ENCODE measurements at regions not wholly inside any gene's neighbourhood (a gene's known extent, or its start where the extent isn't known, plus 50 kb on each side); places are given as distances from the start of the nearest gene placed in this dataset.
"Not testable (repeated sequence)": the region's sequence is repeated elsewhere in the genome, so short reads cannot be mapped to it uniquely, and the experiment has no call there.

- no peak for DNase-seq
Observed at GRCh38 chr3:161925749-161926360, 429.2 kb downstream of the OTOL1 start.

- DNase-seq: no peak
Observed at GRCh38 chr3:161927131-161927530, 430.5 kb downstream of the OTOL1 start.

- no peak for DNase-seq
Observed at GRCh38 chr3:161939918-161940620, 443.5 kb downstream of the OTOL1 start.

- DNase-seq: no peak
Observed at GRCh38 chr3:161940621-161940965, 444.0 kb downstream of the OTOL1 start.

DNA sequence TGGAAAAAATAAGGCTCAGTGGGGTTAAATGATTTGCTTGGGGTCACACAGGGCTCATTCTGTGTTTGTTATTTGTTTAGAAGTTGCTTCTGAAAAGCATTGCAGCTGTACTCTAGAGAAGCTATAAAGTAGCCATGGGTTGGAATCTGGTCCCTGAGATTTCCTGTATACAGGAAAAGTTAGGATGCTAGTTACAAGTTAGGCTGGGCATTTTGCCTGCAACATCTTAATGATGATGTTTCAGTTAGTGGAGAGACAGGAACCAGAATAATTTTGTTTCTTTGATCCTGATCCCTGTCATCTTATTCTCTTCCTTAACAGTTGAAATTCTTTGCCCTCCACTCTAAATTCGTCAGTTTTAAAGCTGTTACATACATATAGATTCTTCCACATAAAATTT lies 445.3 kb downstream of the OTOL1 start:
- no peak for DNase-seq

GRCh38 chr3:161943801-161944345 lies 447.3 kb downstream of the OTOL1 start:
- DNase-seq: not testable (repeated sequence)

GRCh38 chr3:161946443-161946960 lies 449.9 kb downstream of the OTOL1 start:
- DNase-seq: peak; percentile 16

DNA sequence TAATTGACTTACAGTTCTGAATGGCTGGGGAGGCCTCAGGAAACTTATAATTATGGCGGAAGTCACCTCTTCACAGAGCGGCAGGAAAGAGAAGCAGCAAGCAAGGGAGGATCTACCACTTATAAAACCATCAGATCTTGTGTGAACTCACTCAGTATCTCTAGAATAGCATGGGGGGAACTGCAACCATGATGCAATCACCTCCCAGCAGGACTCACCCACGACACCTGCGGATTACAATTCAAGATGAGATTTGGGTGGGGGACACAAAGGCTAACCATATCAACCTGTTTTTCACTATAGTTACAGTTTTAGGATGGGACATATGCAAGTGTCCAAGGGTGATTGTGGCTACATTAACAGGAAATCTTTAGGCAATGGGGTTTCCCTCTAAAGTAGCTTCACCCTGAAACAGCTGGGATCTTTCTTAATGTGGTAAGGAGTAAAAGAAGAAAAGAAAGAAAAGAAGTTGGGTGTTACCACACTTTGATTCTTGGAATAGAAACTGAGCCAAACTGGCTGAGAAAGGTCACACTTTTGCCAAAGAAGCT lies 453.8 kb downstream of the OTOL1 start:
- DNase-seq: no peak

DNA sequence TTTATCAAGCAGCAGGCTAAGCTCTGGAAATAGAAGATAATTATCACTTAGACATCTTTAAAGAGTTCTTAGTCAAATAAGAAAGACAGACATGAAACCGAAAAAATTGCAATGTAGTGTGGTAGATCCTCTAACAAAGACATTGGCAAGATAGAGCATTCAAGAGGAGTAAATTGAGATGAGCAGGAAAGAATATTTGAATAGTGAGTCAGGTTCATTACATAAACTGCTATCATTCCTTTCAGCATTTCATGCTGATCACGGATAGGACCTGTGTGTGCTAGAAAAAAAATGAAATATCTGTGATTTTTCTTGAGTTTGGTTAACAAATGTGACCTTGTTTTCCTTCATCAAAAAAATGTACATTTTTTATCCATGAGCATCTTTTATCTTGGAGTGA lies 460.9 kb downstream of the OTOL1 start:
- no peak for DNase-seq

GRCh38 chr3:161964857-161965256 lies 468.2 kb downstream of the OTOL1 start:
- DNase-seq: no peak

DNA sequence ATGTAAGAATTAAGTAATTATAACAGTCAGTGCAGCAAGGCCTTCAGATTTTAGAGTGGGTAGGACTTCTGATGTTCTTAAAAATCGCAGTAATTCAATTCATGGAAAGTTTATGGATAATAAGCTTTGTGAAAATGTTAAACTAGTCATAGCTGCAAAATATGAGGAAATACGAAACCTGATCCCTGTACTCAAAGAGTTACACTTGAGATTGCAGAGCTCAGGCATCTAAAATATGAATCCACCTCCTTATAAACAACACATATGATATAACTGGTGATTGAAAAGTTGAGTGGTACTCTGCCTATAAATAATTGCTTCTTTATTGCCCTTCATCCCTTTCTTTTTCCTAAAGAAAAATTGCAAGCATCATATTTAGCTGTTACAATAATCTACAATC lies 473.3 kb downstream of the OTOL1 start:
- DNase-seq: no peak

GRCh38 chr3:161975201-161975600 lies 478.6 kb downstream of the OTOL1 start:
- DNase-seq: no peak

GRCh38 chr3:161977063-161977462 lies 480.5 kb downstream of the OTOL1 start:
- no peak for DNase-seq

DNA sequence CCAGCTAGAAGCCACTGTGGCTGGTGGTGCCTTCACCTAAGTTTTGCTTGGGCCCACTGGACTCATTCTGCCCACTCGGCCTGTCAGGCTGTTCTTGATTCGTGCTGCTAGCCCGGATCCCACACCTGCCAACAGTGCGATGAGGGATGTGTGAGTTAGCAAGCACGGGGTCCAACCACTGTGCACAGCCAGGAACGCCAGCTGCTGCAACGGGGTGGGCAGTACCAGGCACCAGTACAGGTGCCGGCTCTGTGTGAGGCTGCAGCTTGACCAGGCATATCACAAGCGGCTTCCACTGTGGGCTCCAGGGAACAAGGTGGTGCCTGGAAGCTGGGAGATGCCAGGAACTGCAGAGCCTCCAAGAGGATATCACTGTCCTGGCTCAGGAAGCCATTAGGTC lies 481.2 kb downstream of the OTOL1 start:
- DNase-seq: no peak

GRCh38 chr3:161987933-161988332 lies 491.3 kb downstream of the OTOL1 start:
- DNase-seq: no peak

DNA sequence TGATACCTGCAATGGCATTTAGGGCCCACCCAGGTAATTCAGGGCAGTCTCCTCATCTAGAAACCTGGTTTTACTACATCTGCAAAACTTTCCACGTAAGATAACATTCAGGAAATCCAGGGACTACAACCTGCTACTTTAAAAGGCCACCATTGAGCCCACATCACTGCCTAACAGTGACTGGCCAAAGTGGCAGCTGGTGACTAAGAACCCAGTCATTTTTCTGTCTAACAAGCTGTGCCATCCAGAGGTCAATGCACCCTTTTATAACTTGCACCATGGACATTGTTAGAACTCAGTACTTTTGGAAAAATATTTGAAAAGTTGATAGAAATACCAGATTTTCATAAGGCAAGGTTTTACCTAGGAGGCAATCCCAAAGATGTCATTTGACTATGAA lies 492.4 kb downstream of the OTOL1 start:
- DNase-seq: no peak

GRCh38 chr3:161990036-161990435 lies 493.4 kb downstream of the OTOL1 start:
- DNase-seq: no peak

GRCh38 chr3:161991901-161992540 lies 495.4 kb downstream of the OTOL1 start:
- DNase-seq: no peak

DNA sequence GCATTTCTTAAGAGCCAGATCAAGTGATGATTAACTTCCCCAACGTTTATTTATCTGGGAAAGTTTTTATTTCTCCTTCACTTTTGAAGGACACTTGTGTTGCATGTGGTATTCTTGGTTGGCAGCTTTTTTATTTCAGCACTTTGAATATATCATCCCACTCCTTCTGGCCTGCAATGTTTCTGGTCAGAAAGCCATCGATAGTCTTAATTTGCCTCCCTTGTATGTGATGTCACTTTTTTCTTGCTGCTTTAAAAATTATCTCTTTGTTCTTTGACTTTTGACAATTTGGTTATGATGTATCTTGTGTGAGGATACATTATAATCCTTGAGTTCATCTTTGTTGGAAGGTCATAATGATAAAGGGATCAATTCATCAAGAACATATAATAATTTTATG lies 503.2 kb downstream of the OTOL1 start:
- DNase-seq: no peak

DNA sequence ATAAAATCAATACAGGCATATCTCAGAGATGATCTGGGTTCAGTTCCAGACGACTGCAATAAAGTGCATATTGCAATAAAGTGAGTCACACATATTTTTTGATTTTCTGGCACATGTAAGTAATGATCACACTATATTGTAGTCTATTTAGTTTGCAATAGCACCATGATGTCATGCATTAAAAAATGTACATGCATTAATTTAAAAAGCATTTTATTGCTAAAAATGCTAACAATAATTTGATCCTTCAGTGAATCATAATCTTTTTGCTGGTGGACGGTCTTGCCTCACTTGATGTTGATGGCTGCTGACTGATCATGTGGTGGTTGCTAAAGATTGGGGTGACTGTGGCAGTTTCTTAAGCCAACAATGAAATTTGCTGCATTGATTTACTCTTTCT lies 511.1 kb downstream of the OTOL1 start:
- no peak for DNase-seq

GRCh38 chr3:162012633-162013032 lies 516.0 kb downstream of the OTOL1 start:
- no peak for DNase-seq

GRCh38 chr3:162014284-162014683 lies 517.7 kb downstream of the OTOL1 start:
- no peak for DNase-seq

- DNase-seq: no peak
Observed at GRCh38 chr3:162015856-162016255, 519.2 kb downstream of the OTOL1 start.

- no peak for DNase-seq
Observed at GRCh38 chr3:162019817-162020216, 523.2 kb downstream of the OTOL1 start.

Measured in inflammatory macrophage treated with lipopolysaccharide for 4 hours (primary cell).